RWPE1 (cell line): ENCODE measurements at regions not wholly inside any gene's neighbourhood (a gene's known extent, or its start where the extent isn't known, plus 50 kb on each side); places are given as distances from the start of the nearest gene placed in this dataset.

Experiments
- CTCF ChIA-PET: fragments of 350-600 bp; sonication (Branson Sonifier 250); formaldehyde crosslinking; extraction: SDS; loops from one replicate; lab custom pipeline; 2021; lab: Yijun Ruan, JAX
- POLR2A ChIA-PET: fragments of 400-600 bp; formaldehyde crosslinking; extraction: SDS; loops from one replicate; lab custom pipeline; 2020; ENCODE audit warnings: antibody characterized with exemption; ENCODE audit not compliant: low non-redundant PET; lab: Yijun Ruan, JAX
- DNase-seq: peaks from one replicate; pipeline ENCODE4 v3.0.0; 2012; ENCODE audit warnings: low spot score
- H3K27ac ChIP-seq: fragments of 450-650 bp; 2 replicates; pipeline ENCODE4 v1.5.1; 2017
- CTCF ChIP-seq: fragments of 450-650 bp; conservative IDR thresholded peaks from 2 replicates; pipeline ENCODE4 v1.5.1; 2017; ENCODE audit warnings: low read depth, mild to moderate bottlenecking

GRCh38 chr20:7291323-7291943 is 523.9 kb downstream of the BMP2 start:
- DNase-seq, result no peak
- TF ChIP-seq CTCF, result no peak
- H3K27ac ChIP-seq, result no peak overlapping the region
- ChIA-PET POLR2A (no interaction called here), CTCF (no interaction called here)

- H3K27ac ChIP-seq, result no peak overlapping the region
- ChIA-PET CTCF (no interaction called here), POLR2A (no interaction called here)
- DNase-seq, result no peak
- TF ChIP-seq CTCF, result no peak
Measured at GRCh38 chr20:7291946-7292345, 524.5 kb downstream of the BMP2 start.

DNA sequence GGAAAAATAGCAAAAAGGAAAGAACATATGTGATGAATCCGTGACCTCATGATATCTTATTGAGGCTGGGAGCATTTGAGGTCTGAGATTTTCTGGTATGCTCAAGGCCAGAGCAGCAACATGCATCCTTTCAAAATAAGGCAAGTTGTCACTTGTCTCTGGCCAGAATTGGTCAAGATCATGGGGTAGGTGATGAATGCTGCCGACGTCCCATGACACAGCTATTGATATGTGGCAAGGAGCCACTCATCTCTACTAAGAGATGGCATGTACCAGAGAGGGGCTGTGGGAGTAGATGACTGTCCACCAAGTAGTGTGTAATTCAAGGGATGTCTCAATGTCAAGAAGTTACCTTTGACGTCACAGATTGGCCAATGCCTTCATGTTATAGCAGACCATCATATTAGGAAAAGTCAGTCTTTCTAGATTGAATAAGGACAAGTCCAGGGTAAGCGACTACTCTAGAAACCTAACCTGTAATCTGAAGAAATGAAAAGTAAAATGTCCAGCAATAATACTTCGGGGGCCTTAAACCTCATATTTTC is 527.4 kb downstream of the BMP2 start:
- CTCF ChIA-PET, result no interaction called here
- H3K27ac ChIP-seq, result no peak overlapping the region
- POLR2A ChIA-PET, result no interaction called here
- no peak for TF ChIP-seq CTCF
- no peak for DNase-seq

- DNase-seq, result no peak
- H3K27ac ChIP-seq, result no peak overlapping the region
- TF ChIP-seq CTCF, result no peak
- ChIA-PET POLR2A (no interaction called here), CTCF (interaction anchor here (0.6 to 1.1 kb wide), 2 partner anchors 16 to 203 kb away, joined by 3 to 6 read pairs; no protein-coding TSS in a partner anchor)
Measured at GRCh38 chr20:7301807-7302206, 534.3 kb downstream of the BMP2 start.

GRCh38 chr20:7302250-7302649 is 534.8 kb downstream of the BMP2 start:
- ChIA-PET POLR2A (no interaction called here), CTCF (interaction anchor here (0.6 to 1.1 kb wide), 2 partner anchors 16 to 203 kb away, joined by 3 to 6 read pairs; no protein-coding TSS in a partner anchor)
- TF ChIP-seq CTCF, result no peak
- peak overlapping the region; percentile 29; the same call in 1 of the 2 replicates for H3K27ac ChIP-seq
- DNase-seq, result peak; percentile 26

GRCh38 chr20:7305976-7306375 is 538.5 kb downstream of the BMP2 start:
- no peak overlapping the region for H3K27ac ChIP-seq
- ChIA-PET POLR2A (no interaction called here), CTCF (no interaction called here)
- no peak for DNase-seq
- no peak for TF ChIP-seq CTCF
